OCI-LY1 (cell line): ENCODE measurements at regions not wholly inside any gene's neighbourhood (a gene's known extent, or its start where the extent isn't known, plus 50 kb on each side); places are given as distances from the start of the nearest gene placed in this dataset.

Experiments used
- H2AFZ ChIP-seq: fragments of 200-600 bp; sonication (generic), shearing (Covaris generic); 2 replicates; pipeline ENCODE4 v1.6.0; 2014; ENCODE audit warnings: antibody characterized with exemption, mild to moderate bottlenecking, low read length
- H3F3A ChIP-seq: fragments of 200-600 bp; sonication (generic), shearing (Covaris generic); 2 replicates; pipeline ENCODE4 v1.6.0; 2014; ENCODE audit warnings: mild to moderate bottlenecking, antibody characterized with exemption, low read length, moderate library complexity; ENCODE audit not compliant: insufficient read depth
- H3K27ac ChIP-seq: fragments of 200-600 bp; sonication (generic); 2 replicates; pipeline ENCODE4 v1.5.1; 2014; ENCODE audit warnings: low read length, mixed run types, mild to moderate bottlenecking, low read depth; ENCODE audit not compliant: poor library complexity, severe bottlenecking
- H3K27me3 ChIP-seq: fragments of 200-600 bp; sonication (generic); 2 replicates; pipeline ENCODE4 v1.6.0; 2014; ENCODE audit warnings: antibody characterized with exemption, mild to moderate bottlenecking, low read length, moderate library complexity; ENCODE audit not compliant: insufficient read depth
- H3K36me3 ChIP-seq: fragments of 200-600 bp; sonication (generic); 2 replicates; pipeline ENCODE4 v1.6.1; 2014; ENCODE audit warnings: mild to moderate bottlenecking, antibody characterized with exemption, low read length, moderate library complexity, mixed read lengths; ENCODE audit not compliant: insufficient read depth
- H3K4me1 ChIP-seq: fragments of 200-600 bp; sonication (generic); 2 replicates; pipeline ENCODE4 v1.5.1; 2014; ENCODE audit warnings: mild to moderate bottlenecking, low read length, moderate library complexity; ENCODE audit not compliant: insufficient read depth, severe bottlenecking
- H3K4me2 ChIP-seq: fragments of 200-600 bp; sonication (generic), shearing (Covaris generic); 2 replicates; pipeline ENCODE4 v1.6.1; 2014; ENCODE audit warnings: low read length
- H3K4me3 ChIP-seq: fragments of 200-600 bp; sonication (generic); 2 replicates; pipeline ENCODE4 v1.5.1; 2014; ENCODE audit warnings: low read length, low read depth, mild to moderate bottlenecking, mixed read lengths; ENCODE audit not compliant: poor library complexity, severe bottlenecking
- H3K79me2 ChIP-seq: fragments of 200-600 bp; shearing (Covaris generic); 2 replicates; pipeline ENCODE4 v1.6.1; 2016; ENCODE audit warnings: mixed run types, low read length, mixed read lengths; ENCODE audit not compliant: insufficient read depth
- H3K9ac ChIP-seq: fragments of 200-600 bp; sonication (generic), shearing (Covaris generic); 2 replicates; pipeline ENCODE4 v1.6.1; 2014; ENCODE audit warnings: mild to moderate bottlenecking, low read length, mixed read lengths
- H3K9me2 ChIP-seq: fragments of 200-600 bp; sonication (generic), shearing (Covaris generic); 2 replicates; pipeline ENCODE4 v1.6.1; 2014; ENCODE audit warnings: low read depth, mild to moderate bottlenecking, low read length, mixed read lengths
- H3K9me3 ChIP-seq: fragments of 200-600 bp; shearing (Covaris generic); 2 replicates; pipeline ENCODE4 v1.6.1; 2014; ENCODE audit warnings: low read length, mixed read lengths
- H4K20me1 ChIP-seq: fragments of 200-600 bp; sonication (generic), shearing (Covaris generic); 2 replicates; pipeline ENCODE4 v1.6.0; 2016; ENCODE audit warnings: mild to moderate bottlenecking, low read length; ENCODE audit not compliant: insufficient read depth
- CTCF ChIP-seq: fragments of 200-600 bp; sonication (generic), shearing (Covaris generic); IDR thresholded peaks from 2 replicates; pipeline ENCODE4 v1.5.1; 2017; ENCODE audit warnings: mild to moderate bottlenecking, antibody characterized with exemption, low read length, moderate library complexity, mixed read lengths
- EZH2 ChIP-seq: fragments of 200-600 bp; sonication (generic), shearing (Covaris generic); IDR thresholded peaks from 2 replicates; pipeline ENCODE4 v1.8.0; 2017; ENCODE audit warnings: borderline replicate concordance, mixed run types, mild to moderate bottlenecking, antibody characterized with exemption, low read length, moderate library complexity, mixed read lengths

DNA sequence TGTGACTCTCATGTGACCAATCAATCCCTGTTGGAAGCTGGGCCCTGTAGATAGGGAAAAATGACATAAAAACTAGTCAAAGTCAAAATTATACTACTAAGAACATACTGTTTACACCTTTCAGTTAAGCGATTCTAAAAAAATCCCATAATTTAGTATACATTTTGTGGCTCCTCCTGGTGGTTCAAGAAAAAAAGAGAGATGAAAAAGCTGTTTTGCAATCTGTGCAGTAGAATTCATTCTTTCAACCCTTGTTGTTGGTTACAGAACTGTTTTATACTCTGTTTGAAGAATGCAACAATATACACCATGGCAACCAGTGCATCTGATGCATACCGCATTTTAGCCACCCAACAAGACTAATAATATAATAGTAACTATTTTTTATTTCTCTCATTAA lies 66.8 kb upstream of the ANK2 start:
- Histone ChIP-seq H3K4me1 (no peaks in the 10 kb centered on the region), H3K9ac (no peak overlapping the region), H3K9me2 (no peaks in the 10 kb centered on the region), H3K27ac (no peak overlapping the region), H3F3A (no peaks in the 10 kb centered on the region), H3K79me2 (no peaks in the 10 kb centered on the region), H3K4me2 (no peak overlapping the region), H2AFZ (no peak overlapping the region), H3K9me3 (no peaks in the 10 kb centered on the region; the same call in 1 of the 2 replicates), H4K20me1 (no peaks in the 10 kb centered on the region), H3K27me3 (no peaks in the 10 kb centered on the region), H3K36me3 (no peaks in the 10 kb centered on the region), H3K4me3 (no peak overlapping the region)
- TF ChIP-seq CTCF (no peak), EZH2 (no peak)

- TF ChIP-seq CTCF (no peak), EZH2 (no peak)
- H3F3A ChIP-seq, result no peaks in the 10 kb centered on the region
- H3K27me3 ChIP-seq, result no peaks in the 10 kb centered on the region
- no peak overlapping the region for H3K4me3 ChIP-seq
- no peaks in the 10 kb centered on the region for H4K20me1 ChIP-seq
- H3K9ac ChIP-seq, result no peak overlapping the region
- no peaks in the 10 kb centered on the region for H3K36me3 ChIP-seq
- H3K9me3 ChIP-seq, result no peaks in the 10 kb centered on the region
- no peak overlapping the region for H3K4me2 ChIP-seq
- no peaks in the 10 kb centered on the region for H3K79me2 ChIP-seq
- H3K27ac ChIP-seq, result no peak overlapping the region
- no peaks in the 10 kb centered on the region for H3K4me1 ChIP-seq
- H2AFZ ChIP-seq, result no peak overlapping the region
- H3K9me2 ChIP-seq, result no peaks in the 10 kb centered on the region
Measured at GRCh38 chr4:112994732-112995464, 54.6 kb upstream of the ANK2 start.
